ENCODE measurements at regions not wholly inside any gene's neighbourhood (a gene's known extent, or its start where the extent isn't known, plus 50 kb on each side); places are given as distances from the start of the nearest gene placed in this dataset.

DNA sequence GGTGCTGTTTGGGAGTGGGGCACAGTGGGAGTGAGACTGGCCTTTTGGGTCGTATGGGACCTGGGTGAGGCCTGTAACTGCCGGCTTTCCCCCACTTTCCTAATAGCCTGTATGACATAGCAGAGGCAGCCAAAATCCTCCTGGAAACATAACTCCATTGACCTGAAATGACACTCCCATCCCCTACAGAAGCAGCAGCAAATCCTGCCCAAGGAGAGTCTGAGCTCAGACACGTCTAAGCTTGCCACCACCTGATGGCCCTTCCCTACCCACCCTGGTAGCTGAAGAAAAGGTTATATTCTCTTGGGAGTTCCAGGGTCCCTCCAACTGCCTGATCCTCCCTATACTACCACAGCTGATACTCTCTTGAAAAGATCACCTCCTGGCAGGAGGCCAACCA lies 179.8 kb upstream of the ARRDC3 start:
- TF ChIP-seq STAT1 (IDR thresholded peaks at IDR 0.05; ENCODE audit: unreplicated experiment) = no peak
- no peak for ATAC-seq

DNA sequence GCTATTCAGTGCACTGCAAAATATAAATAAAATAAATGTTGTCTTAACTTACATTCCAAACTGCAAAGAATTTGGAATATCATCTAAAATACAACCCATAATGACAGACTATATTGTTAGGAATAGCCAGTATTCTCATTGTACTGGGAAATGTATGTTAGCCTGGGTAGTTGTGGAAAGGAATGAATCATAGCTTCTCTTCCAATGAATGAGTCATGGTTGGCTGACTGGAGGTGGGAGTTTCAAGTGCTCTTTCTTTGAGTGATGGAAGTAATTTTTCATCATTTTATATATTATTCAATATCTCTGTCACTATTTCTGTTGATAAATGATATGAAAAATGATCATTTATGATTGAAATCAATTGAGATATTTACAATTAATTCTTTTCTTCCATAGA lies 158.6 kb upstream of the ARRDC3 start:
- 0 out of 2 replicates have a peak, but pooled peaks cover 3% of the 10 kb centered on the region for H3K9me2 ChIP-seq (ENCODE audit: insufficient read depth)
- Mint-ChIP-seq H3K4me3 (no peak overlapping the region), H3K27me3 (ENCODE audit: insufficient read depth, low read depth, poor library complexity) (no peaks in the 10 kb centered on the region), H3K4me1 (no peaks in the 10 kb centered on the region), H3K36me3 (ENCODE audit: low read depth) (no peaks in the 10 kb centered on the region), H3K9me3 (peaks cover 4% of the 10 kb centered on the region), H3K27ac (no peak overlapping the region)
- H3K4me2 ChIP-seq = no peak overlapping the region
- DNase-seq (ENCODE audit: low spot score) (no peak), ATAC-seq (no peak)
- H4K20me1 ChIP-seq (replicated peaks; ENCODE audit: insufficient read depth) = no peaks in the 10 kb centered on the region
- no peaks in the 10 kb centered on the region for H3K79me2 ChIP-seq (replicated peaks; ENCODE audit: insufficient read depth)
- H3K4me3 ChIP-seq = no peak overlapping the region
- no peaks in the 10 kb centered on the region for H3K36me3 ChIP-seq (ENCODE audit: insufficient read depth)
- no peaks in the 10 kb centered on the region for H3K4me1 ChIP-seq (ENCODE audit: insufficient read depth)
- H2AFZ ChIP-seq = no peak overlapping the region
- no peak overlapping the region for H3K27ac ChIP-seq (ENCODE audit: low read depth)
- no peaks in the 10 kb centered on the region for H3F3A ChIP-seq (replicated peaks; ENCODE audit: low read depth)
- H3K27me3 ChIP-seq (ENCODE audit: insufficient read depth) = no peaks in the 10 kb centered on the region
- TF ChIP-seq STAT1 (IDR thresholded peaks at IDR 0.05; ENCODE audit: unreplicated experiment) (no peak), CREB1 (CRISPR knock-in tag; IDR thresholded peaks at IDR 0.05; ENCODE audit: low read depth) (no peak), ZNF331 (CRISPR knock-in tag; IDR thresholded peaks at IDR 0.05; ENCODE audit: low read depth) (no peak), EZH2 (IDR thresholded peaks at IDR 0.05; ENCODE audit: low read depth, unreplicated experiment) (no peak), POLR2AphosphoS5 (IDR thresholded peaks at IDR 0.05; ENCODE audit: low read depth) (no peak), JUNB (IDR thresholded peaks at IDR 0.05; ENCODE audit: unreplicated experiment) (no peak), ZNF114 (CRISPR knock-in tag; IDR thresholded peaks at IDR 0.05) (no peak), NANOG (IDR thresholded peaks at IDR 0.05; ENCODE audit: borderline replicate concordance) (no peak), EZH2phosphoT487 (IDR thresholded peaks at IDR 0.05; ENCODE audit: unreplicated experiment) (no peak)
- TF ChIP-seq, protein P1, sequence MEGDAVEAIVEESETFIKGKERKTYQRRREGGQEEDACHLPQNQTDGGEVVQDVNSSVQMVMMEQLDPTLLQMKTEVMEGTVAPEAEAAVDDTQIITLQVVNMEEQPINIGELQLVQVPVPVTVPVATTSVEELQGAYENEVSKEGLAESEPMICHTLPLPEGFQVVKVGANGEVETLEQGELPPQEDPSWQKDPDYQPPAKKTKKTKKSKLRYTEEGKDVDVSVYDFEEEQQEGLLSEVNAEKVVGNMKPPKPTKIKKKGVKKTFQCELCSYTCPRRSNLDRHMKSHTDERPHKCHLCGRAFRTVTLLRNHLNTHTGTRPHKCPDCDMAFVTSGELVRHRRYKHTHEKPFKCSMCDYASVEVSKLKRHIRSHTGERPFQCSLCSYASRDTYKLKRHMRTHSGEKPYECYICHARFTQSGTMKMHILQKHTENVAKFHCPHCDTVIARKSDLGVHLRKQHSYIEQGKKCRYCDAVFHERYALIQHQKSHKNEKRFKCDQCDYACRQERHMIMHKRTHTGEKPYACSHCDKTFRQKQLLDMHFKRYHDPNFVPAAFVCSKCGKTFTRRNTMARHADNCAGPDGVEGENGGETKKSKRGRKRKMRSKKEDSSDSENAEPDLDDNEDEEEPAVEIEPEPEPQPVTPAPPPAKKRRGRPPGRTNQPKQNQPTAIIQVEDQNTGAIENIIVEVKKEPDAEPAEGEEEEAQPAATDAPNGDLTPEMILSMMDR (conservative IDR thresholded peaks at IDR 0.05; ENCODE audit: low read depth in 2 of 2) = no peak
- TF ChIP-seq, protein P2, sequence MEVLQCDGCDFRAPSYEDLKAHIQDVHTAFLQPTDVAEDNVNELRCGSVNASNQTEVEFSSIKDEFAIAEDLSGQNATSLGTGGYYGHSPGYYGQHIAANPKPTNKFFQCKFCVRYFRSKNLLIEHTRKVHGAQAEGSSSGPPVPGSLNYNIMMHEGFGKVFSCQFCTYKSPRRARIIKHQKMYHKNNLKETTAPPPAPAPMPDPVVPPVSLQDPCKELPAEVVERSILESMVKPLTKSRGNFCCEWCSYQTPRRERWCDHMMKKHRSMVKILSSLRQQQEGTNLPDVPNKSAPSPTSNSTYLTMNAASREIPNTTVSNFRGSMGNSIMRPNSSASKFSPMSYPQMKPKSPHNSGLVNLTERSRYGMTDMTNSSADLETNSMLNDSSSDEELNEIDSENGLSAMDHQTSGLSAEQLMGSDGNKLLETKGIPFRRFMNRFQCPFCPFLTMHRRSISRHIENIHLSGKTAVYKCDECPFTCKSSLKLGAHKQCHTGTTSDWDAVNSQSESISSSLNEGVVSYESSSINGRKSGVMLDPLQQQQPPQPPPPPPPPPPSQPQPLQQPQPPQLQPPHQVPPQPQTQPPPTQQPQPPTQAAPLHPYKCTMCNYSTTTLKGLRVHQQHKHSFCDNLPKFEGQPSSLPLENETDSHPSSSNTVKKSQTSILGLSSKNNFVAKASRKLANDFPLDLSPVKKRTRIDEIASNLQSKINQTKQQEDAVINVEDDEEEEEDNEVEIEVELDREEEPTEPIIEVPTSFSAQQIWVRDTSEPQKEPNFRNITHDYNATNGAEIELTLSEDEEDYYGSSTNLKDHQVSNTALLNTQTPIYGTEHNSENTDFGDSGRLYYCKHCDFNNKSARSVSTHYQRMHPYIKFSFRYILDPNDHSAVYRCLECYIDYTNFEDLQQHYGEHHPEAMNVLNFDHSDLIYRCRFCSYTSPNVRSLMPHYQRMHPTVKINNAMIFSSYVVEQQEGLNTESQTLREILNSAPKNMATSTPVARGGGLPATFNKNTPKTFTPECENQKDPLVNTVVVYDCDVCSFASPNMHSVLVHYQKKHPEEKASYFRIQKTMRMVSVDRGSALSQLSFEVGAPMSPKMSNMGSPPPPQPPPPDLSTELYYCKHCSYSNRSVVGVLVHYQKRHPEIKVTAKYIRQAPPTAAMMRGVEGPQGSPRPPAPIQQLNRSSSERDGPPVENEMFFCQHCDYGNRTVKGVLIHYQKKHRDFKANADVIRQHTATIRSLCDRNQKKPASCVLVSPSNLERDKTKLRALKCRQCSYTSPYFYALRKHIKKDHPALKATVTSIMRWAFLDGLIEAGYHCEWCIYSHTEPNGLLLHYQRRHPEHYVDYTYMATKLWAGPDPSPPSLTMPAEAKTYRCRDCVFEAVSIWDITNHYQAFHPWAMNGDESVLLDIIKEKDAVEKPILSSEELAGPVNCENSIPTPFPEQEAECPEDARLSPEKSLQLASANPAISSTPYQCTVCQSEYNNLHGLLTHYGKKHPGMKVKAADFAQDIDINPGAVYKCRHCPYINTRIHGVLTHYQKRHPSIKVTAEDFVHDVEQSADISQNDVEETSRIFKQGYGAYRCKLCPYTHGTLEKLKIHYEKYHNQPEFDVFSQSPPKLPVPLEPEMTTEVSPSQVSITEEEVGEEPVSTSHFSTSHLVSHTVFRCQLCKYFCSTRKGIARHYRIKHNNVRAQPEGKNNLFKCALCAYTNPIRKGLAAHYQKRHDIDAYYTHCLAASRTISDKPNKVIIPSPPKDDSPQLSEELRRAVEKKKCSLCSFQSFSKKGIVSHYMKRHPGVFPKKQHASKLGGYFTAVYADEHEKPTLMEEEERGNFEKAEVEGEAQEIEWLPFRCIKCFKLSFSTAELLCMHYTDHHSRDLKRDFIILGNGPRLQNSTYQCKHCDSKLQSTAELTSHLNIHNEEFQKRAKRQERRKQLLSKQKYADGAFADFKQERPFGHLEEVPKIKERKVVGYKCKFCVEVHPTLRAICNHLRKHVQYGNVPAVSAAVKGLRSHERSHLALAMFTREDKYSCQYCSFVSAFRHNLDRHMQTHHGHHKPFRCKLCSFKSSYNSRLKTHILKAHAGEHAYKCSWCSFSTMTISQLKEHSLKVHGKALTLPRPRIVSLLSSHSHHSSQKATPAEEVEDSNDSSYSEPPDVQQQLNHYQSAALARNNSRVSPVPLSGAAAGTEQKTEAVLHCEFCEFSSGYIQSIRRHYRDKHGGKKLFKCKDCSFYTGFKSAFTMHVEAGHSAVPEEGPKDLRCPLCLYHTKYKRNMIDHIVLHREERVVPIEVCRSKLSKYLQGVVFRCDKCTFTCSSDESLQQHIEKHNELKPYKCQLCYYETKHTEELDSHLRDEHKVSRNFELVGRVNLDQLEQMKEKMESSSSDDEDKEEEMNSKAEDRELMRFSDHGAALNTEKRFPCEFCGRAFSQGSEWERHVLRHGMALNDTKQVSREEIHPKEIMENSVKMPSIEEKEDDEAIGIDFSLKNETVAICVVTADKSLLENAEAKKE (CRISPR knock-in tag; IDR thresholded peaks at IDR 0.05) = no peak
- TF ChIP-seq, protein P3, sequence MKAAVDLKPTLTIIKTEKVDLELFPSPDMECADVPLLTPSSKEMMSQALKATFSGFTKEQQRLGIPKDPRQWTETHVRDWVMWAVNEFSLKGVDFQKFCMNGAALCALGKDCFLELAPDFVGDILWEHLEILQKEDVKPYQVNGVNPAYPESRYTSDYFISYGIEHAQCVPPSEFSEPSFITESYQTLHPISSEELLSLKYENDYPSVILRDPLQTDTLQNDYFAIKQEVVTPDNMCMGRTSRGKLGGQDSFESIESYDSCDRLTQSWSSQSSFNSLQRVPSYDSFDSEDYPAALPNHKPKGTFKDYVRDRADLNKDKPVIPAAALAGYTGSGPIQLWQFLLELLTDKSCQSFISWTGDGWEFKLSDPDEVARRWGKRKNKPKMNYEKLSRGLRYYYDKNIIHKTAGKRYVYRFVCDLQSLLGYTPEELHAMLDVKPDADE (IDR thresholded peaks at IDR 0.05) = no peak

More for the DNA sequence above, 179.8 kb upstream of the ARRDC3 start:
- H3K4me3 Mint-ChIP-seq = no peak overlapping the region
- H3K9me3 Mint-ChIP-seq = peaks cover 37% of the 10 kb centered on the region
- no peaks in the 10 kb centered on the region for H3K27me3 Mint-ChIP-seq (ENCODE audit: insufficient read depth, low read depth, poor library complexity)
- H3F3A ChIP-seq (replicated peaks; ENCODE audit: low read depth) = no peaks in the 10 kb centered on the region
- no peak overlapping the region for H2AFZ ChIP-seq
- no peaks in the 10 kb centered on the region for H4K20me1 ChIP-seq (replicated peaks; ENCODE audit: insufficient read depth)
- no peaks in the 10 kb centered on the region for H3K27me3 ChIP-seq (ENCODE audit: insufficient read depth)
- H3K9me2 ChIP-seq (ENCODE audit: insufficient read depth) = peaks cover 8% of the 10 kb centered on the region
- H3K36me3 ChIP-seq (ENCODE audit: insufficient read depth) = peaks cover 3% of the 10 kb centered on the region
- no peak overlapping the region for H3K4me2 ChIP-seq
- no peak overlapping the region for H3K27ac ChIP-seq (ENCODE audit: low read depth)
- peaks cover 9% of the 10 kb centered on the region; the same call in 2 of the 3 replicates for H3K36me3 Mint-ChIP-seq (ENCODE audit: low read depth)
- no peak overlapping the region for H3K27ac Mint-ChIP-seq
- H3K4me1 ChIP-seq (ENCODE audit: insufficient read depth) = no peaks in the 10 kb centered on the region
- peaks cover 4% of the 10 kb centered on the region; the same call in 2 of the 3 replicates for H3K4me1 Mint-ChIP-seq
- H3K79me2 ChIP-seq (replicated peaks; ENCODE audit: insufficient read depth) = no peaks in the 10 kb centered on the region
- no peak overlapping the region for H3K4me3 ChIP-seq
- no peak for DNase-seq (ENCODE audit: low spot score)

Measured in GM23338 (cell line).